A673 (cell line): ENCODE measurements at regions not wholly inside any gene's neighbourhood (a gene's known extent, or its start where the extent isn't known, plus 50 kb on each side); places are given as distances from the start of the nearest gene placed in this dataset.

Experiments
- BruUV-seq: library from RNA; stranded (reverse); fragments of 400-500 nt; replicated peaks from 2 replicates; lab custom pipeline; 2021; lab: Mats Ljungman, UMichigan
- CTCF ChIA-PET: fragments of 300-600 bp; sonication (Branson Sonifier 250); formaldehyde crosslinking; loops from one replicate; lab custom pipeline; 2022; ENCODE audit warnings: antibody characterized with exemption; lab: Charles Lee
- POLR2A ChIA-PET: fragments of 300-600 bp; sonication (Branson Sonifier 250); formaldehyde crosslinking; loops from one replicate; lab custom pipeline; 2022; ENCODE audit warnings: antibody characterized with exemption; ENCODE audit not compliant: low non-redundant PET; lab: Charles Lee
- DNase-seq: peaks from one replicate; pipeline ENCODE4 v3.0.0-alpha.2; 2015; ENCODE audit warnings: low spot score
- H3K27ac ChIP-seq: fragments of 200-600 bp; sonication (generic); 2 replicates; pipeline ENCODE4 v1.5.1; 2016; ENCODE audit warnings: mixed run types, low read depth, mild to moderate bottlenecking, mixed read lengths, antibody characterized with exemption, low read length; ENCODE audit not compliant: poor library complexity, severe bottlenecking
- H3K27me3 ChIP-seq: fragments of 200-600 bp; sonication (generic); replicated peaks from 2 replicates; pipeline ENCODE4 v1.6.1; 2017; ENCODE audit warnings: mixed run types, low read depth, mild to moderate bottlenecking, mixed read lengths, antibody characterized with exemption, low read length; ENCODE audit not compliant: insufficient read depth, poor library complexity
- H3K36me3 ChIP-seq: fragments of 200-600 bp; sonication (generic); 2 replicates; pipeline ENCODE4 v1.6.1; 2016; ENCODE audit warnings: mixed run types, mild to moderate bottlenecking, mixed read lengths, antibody characterized with exemption, low read length; ENCODE audit not compliant: insufficient read depth, poor library complexity, severe bottlenecking
- H3K4me1 ChIP-seq: fragments of 200-600 bp; sonication (generic); 2 replicates; pipeline ENCODE4 v1.6.1; 2017; ENCODE audit warnings: mixed run types, mild to moderate bottlenecking, mixed read lengths, antibody characterized with exemption, low read length; ENCODE audit not compliant: insufficient read depth, poor library complexity, severe bottlenecking
- H3K4me3 ChIP-seq: fragments of 200-600 bp; sonication (generic); 2 replicates; pipeline ENCODE4 v1.5.1; 2016; ENCODE audit warnings: low read depth, mixed run types, mild to moderate bottlenecking, mixed read lengths, low read length; ENCODE audit not compliant: poor library complexity, severe bottlenecking
- H3K9me3 ChIP-seq: fragments of 200-600 bp; sonication (generic); 2 replicates; pipeline ENCODE4 v1.6.1; 2016; ENCODE audit warnings: mixed run types, low read depth, mild to moderate bottlenecking, mixed read lengths, antibody characterized with exemption, low read length; ENCODE audit not compliant: poor library complexity, severe bottlenecking
- CTCF ChIP-seq: fragments of 300-800, 200-600 bp; sonication (generic); conservative IDR thresholded peaks from 2 replicates; pipeline ENCODE4 v1.5.1; 2017; ENCODE audit warnings: low read depth, mild to moderate bottlenecking, antibody characterized with exemption, low read length, moderate library complexity, mixed read lengths
- EZH2 ChIP-seq: fragments of 200-600 bp; sonication (generic); IDR thresholded peaks from 2 replicates; pipeline ENCODE4 v1.6.1; 2017; ENCODE audit warnings: borderline replicate concordance, low read depth, mild to moderate bottlenecking, mixed read lengths, antibody characterized with exemption, low read length; ENCODE audit not compliant: poor library complexity, severe bottlenecking
- intact Hi-C: fragments of 100-400 bp; cut with micrococcal nuclease; formaldehyde crosslinking; loops from one replicate; pipeline ENCODE4 v1.10.0; 2022; ENCODE audit not compliant: unreplicated experiment

- no peaks in the 10 kb centered on the region for H3K4me1 ChIP-seq
- no peaks in the 10 kb centered on the region for H3K36me3 ChIP-seq
- BruUV-seq: no TSS peak
- H3K27me3 ChIP-seq: peaks cover 18% of the 10 kb centered on the region
- no peak overlapping the region for H3K4me3 ChIP-seq
- no peaks in the 10 kb centered on the region for H3K9me3 ChIP-seq
- ChIA-PET CTCF (no interaction called here), POLR2A (no interaction called here)
- no peak overlapping the region for H3K27ac ChIP-seq
- TF ChIP-seq EZH2: no peak
- TF ChIP-seq CTCF: no peak
- intact Hi-C loops: no loop called here
- no peak for DNase-seq
Measured at GRCh38 chr12:105468464-105468863, 138.0 kb downstream of the C12orf75 start.

GRCh38 chr12:105469211-105469610 lies 138.7 kb downstream of the C12orf75 start:
- intact Hi-C loops: no loop called here
- ChIA-PET CTCF (no interaction called here), POLR2A (no interaction called here)
- H3K36me3 ChIP-seq: no peaks in the 10 kb centered on the region
- no peak for DNase-seq
- peaks cover 17% of the 10 kb centered on the region for H3K27me3 ChIP-seq
- H3K27ac ChIP-seq: no peak overlapping the region
- no peaks in the 10 kb centered on the region for H3K9me3 ChIP-seq
- no peak overlapping the region for H3K4me3 ChIP-seq
- TF ChIP-seq CTCF (no peak), EZH2 (no peak)
- no TSS peak for BruUV-seq
- no peaks in the 10 kb centered on the region for H3K4me1 ChIP-seq

- BruUV-seq: no TSS peak
- TF ChIP-seq CTCF: no peak
- no peak for TF ChIP-seq EZH2
- Histone ChIP-seq H3K4me3 (no peak overlapping the region), H3K9me3 (no peaks in the 10 kb centered on the region), H3K27ac (no peak overlapping the region), H3K27me3 (peaks cover 14% of the 10 kb centered on the region), H3K36me3 (no peaks in the 10 kb centered on the region), H3K4me1 (no peaks in the 10 kb centered on the region)
- ChIA-PET POLR2A (no interaction called here), CTCF (no interaction called here)
- intact Hi-C loops: no loop called here
- no peak for DNase-seq
Measured at GRCh38 chr12:105469701-105470100, 139.2 kb downstream of the C12orf75 start.
